HepG2 (cell line): ENCODE measurements at regions not wholly inside any gene's neighbourhood (a gene's known extent, or its start where the extent isn't known, plus 50 kb on each side); places are given as distances from the start of the nearest gene placed in this dataset.

Experiments used
- ARID5B ChIP-seq: IDR thresholded peaks from 2 replicates; pipeline ENCODE4 v1.4.0; 2020; ENCODE audit warnings: mild to moderate bottlenecking, missing genetic modification reagents
- DNMT3B ChIP-seq: conservative IDR thresholded peaks from 2 replicates; pipeline ENCODE4 v1.6.1; 2016; ENCODE audit warnings: missing biosample characterization, control low read depth
- GATAD2A ChIP-seq: IDR thresholded peaks from 2 replicates; pipeline ENCODE4 v1.6.1; 2016
- HNF1B ChIP-seq: sonication (generic); formaldehyde crosslinking; IDR thresholded peaks from 2 replicates; pipeline ENCODE4 v1.5.1; 2020; ENCODE audit warnings: mild to moderate bottlenecking, moderate library complexity, missing genetic modification reagents
- HNF4A ChIP-seq: sonication (generic); formaldehyde crosslinking; IDR thresholded peaks from 2 replicates; pipeline ENCODE4 v1.4.0; 2020; ENCODE audit warnings: missing genetic modification reagents
- MEF2D ChIP-seq: sonication (generic); formaldehyde crosslinking; IDR thresholded peaks from 2 replicates; pipeline ENCODE4 v1.5.1; 2020; ENCODE audit warnings: mild to moderate bottlenecking, missing genetic modification reagents
- NFKB2 ChIP-seq: sonication (generic); formaldehyde crosslinking; IDR thresholded peaks from 2 replicates; pipeline ENCODE4 v1.4.0; 2020; ENCODE audit warnings: missing genetic modification reagents, borderline replicate concordance
- NR2F1 ChIP-seq, 2 experiments: fragments of 450-650 bp in 1 of 2; formaldehyde crosslinking in 1 of 2; IDR thresholded peaks; 2 replicates each; pipeline versions ENCODE4 v1.5.0 to v1.6.1; 2016 to 2020; ENCODE audit warnings: mild to moderate bottlenecking in 1 of 2, missing compliant biosample characterization in 1 of 2, missing genetic modification reagents in 1 of 2, moderate library complexity in 1 of 2
- POLR2A ChIP-seq, 2 experiments: IDR thresholded peaks; 2 replicates each; pipeline ENCODE4 v1.6.1; 2011; ENCODE audit warnings: low read depth in 2 of 2, low read length in 2 of 2, mild to moderate bottlenecking in 1 of 2, moderate library complexity in 1 of 2; ENCODE audit not compliant: insufficient read depth in 1 of 2
- TARDBP ChIP-seq: sonication (generic); formaldehyde crosslinking; IDR thresholded peaks from 2 replicates; pipeline ENCODE4 v1.8.0; 2022; ENCODE audit warnings: mild to moderate bottlenecking, missing genetic modification reagents
- ZBTB14 ChIP-seq: sonication (generic); formaldehyde crosslinking; IDR thresholded peaks from 2 replicates; pipeline ENCODE4 v1.4.0; 2020; ENCODE audit warnings: missing genetic modification reagents
- ZC3H4 ChIP-seq: sonication (generic); formaldehyde crosslinking; IDR thresholded peaks from 2 replicates; pipeline ENCODE4 v1.4.0; 2020; ENCODE audit warnings: missing genetic modification reagents, borderline replicate concordance
- ZGPAT ChIP-seq: IDR thresholded peaks from 2 replicates; pipeline ENCODE4 v1.6.1; 2016; ENCODE audit warnings: mild to moderate bottlenecking
- ZMYM3 ChIP-seq: sonication (generic); formaldehyde crosslinking; IDR thresholded peaks from 2 replicates; pipeline ENCODE4 v1.5.1; 2020; ENCODE audit warnings: mild to moderate bottlenecking, missing genetic modification reagents
- ZNF333 ChIP-seq: sonication (generic); formaldehyde crosslinking; IDR thresholded peaks from 2 replicates; pipeline ENCODE4 v1.4.0; 2020; ENCODE audit warnings: mild to moderate bottlenecking, missing genetic modification reagents, borderline replicate concordance
- ZNF501 ChIP-seq: sonication (generic); formaldehyde crosslinking; IDR thresholded peaks from 2 replicates; pipeline ENCODE4 v1.5.1; 2020; ENCODE audit warnings: mild to moderate bottlenecking, moderate library complexity, missing genetic modification reagents
- ZNF747 ChIP-seq: sonication (generic); formaldehyde crosslinking; IDR thresholded peaks from 2 replicates; pipeline ENCODE4 v1.8.1; 2023; ENCODE audit warnings: missing genetic modification reagents, mild to moderate bottlenecking, borderline replicate concordance
- ZNF766 ChIP-seq: sonication (generic); formaldehyde crosslinking; IDR thresholded peaks from 2 replicates; pipeline ENCODE4 v1.5.0; 2020; ENCODE audit warnings: missing genetic modification reagents, borderline replicate concordance
- TF ChIP-seq, protein P1 (sequence below): IDR thresholded peaks from 2 replicates; pipeline ENCODE4 v1.6.1; 2018; ENCODE audit warnings: missing genetic modification reagents, mild to moderate bottlenecking, missing compliant biosample characterization

DNA sequence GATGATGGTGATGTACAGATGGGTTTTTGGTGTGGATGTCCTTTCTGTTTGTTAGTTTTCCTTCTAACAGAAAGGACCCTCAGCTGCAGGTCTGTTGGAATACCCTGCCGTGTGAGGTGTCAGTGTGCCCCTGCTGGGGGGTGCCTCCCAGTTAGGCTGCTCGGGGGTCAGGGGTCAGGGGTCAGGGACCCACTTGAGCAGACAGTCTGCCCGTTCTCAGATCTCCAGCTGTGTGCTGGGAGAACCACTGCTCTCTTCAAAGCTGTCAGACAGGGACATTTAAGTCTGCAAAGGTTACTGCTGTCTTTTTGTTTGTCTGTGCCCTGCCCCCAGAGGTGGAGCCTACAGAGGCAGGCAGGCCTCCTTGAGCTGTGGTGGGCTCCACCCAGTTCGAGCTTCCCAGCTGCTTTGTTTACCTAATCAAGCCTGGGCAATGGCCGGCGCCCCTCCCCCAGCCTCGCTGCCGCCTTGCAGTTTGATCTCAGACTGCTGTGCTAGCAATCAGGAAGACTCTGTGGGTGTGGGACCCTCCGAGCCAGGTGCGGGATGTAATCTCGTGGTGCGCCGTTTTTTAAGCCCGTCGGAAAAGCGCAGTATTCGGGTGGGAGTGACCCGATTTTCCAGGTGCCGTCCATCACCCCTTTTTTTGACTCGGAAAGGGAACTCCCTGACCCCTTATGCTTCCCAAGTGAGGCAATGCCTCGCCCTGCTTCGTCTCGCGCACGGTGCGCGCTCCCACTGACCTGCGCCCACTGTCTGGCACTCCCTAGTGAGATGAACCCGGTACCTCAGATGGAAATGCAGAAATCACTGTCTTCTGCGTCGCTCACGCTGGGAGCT, 408.2 kb downstream of the LNPK start (continued):
- TF ChIP-seq HNF4A (CRISPR knock-in tag) (peak; percentile 39), NR2F1 (CRISPR knock-in tag; IDR thresholded peaks at IDR 0.05) (0 out of 4 replicates have a peak, but pooled peaks of 1 of the 2 experiments have one; percentile 29), ZNF501 (CRISPR knock-in tag) (0 out of 2 replicates have a peak, but pooled peaks have one; percentile 31), GATAD2A (CRISPR knock-in tag) (peak; percentile 56), ZMYM3 (CRISPR knock-in tag) (peak; percentile 56), DNMT3B (0 out of 2 replicates have a peak, but pooled peaks have one; percentile 50), NFKB2 (CRISPR knock-in tag) (peak; percentile 67; the same call in 1 of the 2 replicates), ZGPAT (CRISPR knock-in tag) (peak; percentile 55; the same call in 1 of the 2 replicates), ZC3H4 (0 out of 2 replicates have a peak, but pooled peaks have one; percentile 43), ZNF333 (CRISPR knock-in tag) (0 out of 2 replicates have a peak, but pooled peaks have one; percentile 43), MEF2D (CRISPR knock-in tag) (peak; percentile 73; the same call in 1 of the 2 replicates), ZNF747 (CRISPR knock-in tag) (0 out of 2 replicates have a peak, but pooled peaks have one; percentile 24), ZBTB14 (CRISPR knock-in tag) (peak; percentile 58), HNF1B (CRISPR knock-in tag) (0 out of 2 replicates have a peak, but pooled peaks have one; percentile 17), POLR2A (IDR thresholded peaks at IDR 0.05; ENCODE audit: insufficient read depth in 1 of 2, low read depth in 2 of 2, low read length in 2 of 2) (peak in 1 of 2 experiments; percentile 51; a peak in 1 of 4 replicates), TARDBP (CRISPR knock-in tag) (0 out of 2 replicates have a peak, but pooled peaks have one; percentile 25), ZNF766 (CRISPR knock-in tag) (0 out of 2 replicates have a peak, but pooled peaks have one; percentile 57), ARID5B (CRISPR knock-in tag) (peak; percentile 62)
- TF ChIP-seq, protein P1, sequence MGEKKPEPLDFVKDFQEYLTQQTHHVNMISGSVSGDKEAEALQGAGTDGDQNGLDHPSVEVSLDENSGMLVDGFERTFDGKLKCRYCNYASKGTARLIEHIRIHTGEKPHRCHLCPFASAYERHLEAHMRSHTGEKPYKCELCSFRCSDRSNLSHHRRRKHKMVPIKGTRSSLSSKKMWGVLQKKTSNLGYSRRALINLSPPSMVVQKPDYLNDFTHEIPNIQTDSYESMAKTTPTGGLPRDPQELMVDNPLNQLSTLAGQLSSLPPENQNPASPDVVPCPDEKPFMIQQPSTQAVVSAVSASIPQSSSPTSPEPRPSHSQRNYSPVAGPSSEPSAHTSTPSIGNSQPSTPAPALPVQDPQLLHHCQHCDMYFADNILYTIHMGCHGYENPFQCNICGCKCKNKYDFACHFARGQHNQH: 0 out of 2 replicates have a peak, but pooled peaks have one; percentile 39
